ENCODE measurements at regions not wholly inside any gene's neighbourhood (a gene's known extent, or its start where the extent isn't known, plus 50 kb on each side); places are given as distances from the start of the nearest gene placed in this dataset.

- TF ChIP-seq, protein P1, sequence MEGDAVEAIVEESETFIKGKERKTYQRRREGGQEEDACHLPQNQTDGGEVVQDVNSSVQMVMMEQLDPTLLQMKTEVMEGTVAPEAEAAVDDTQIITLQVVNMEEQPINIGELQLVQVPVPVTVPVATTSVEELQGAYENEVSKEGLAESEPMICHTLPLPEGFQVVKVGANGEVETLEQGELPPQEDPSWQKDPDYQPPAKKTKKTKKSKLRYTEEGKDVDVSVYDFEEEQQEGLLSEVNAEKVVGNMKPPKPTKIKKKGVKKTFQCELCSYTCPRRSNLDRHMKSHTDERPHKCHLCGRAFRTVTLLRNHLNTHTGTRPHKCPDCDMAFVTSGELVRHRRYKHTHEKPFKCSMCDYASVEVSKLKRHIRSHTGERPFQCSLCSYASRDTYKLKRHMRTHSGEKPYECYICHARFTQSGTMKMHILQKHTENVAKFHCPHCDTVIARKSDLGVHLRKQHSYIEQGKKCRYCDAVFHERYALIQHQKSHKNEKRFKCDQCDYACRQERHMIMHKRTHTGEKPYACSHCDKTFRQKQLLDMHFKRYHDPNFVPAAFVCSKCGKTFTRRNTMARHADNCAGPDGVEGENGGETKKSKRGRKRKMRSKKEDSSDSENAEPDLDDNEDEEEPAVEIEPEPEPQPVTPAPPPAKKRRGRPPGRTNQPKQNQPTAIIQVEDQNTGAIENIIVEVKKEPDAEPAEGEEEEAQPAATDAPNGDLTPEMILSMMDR (IDR thresholded peaks at IDR 0.05; ENCODE audit: extremely low read depth, low read depth, low read length), result no peak
- H3K36me3 ChIP-seq (ENCODE audit: insufficient read depth, low read length), result no peaks in the 10 kb centered on the region
- H3K27me3 ChIP-seq (ENCODE audit: insufficient read depth, low read length), result no peaks in the 10 kb centered on the region
- H3K9me3 ChIP-seq (ENCODE audit: low read depth, low read length), result no peaks in the 10 kb centered on the region
- no peak overlapping the region for H3K4me2 ChIP-seq (ENCODE audit: insufficient read depth, low read length)
- no peak for DNase-seq (ENCODE audit: insufficient read length, low spot score, missing footprints)
- no peaks in the 10 kb centered on the region for H3K79me2 ChIP-seq (ENCODE audit: insufficient read depth, low read length)
- H3K4me1 ChIP-seq (ENCODE audit: insufficient read depth, low read length), result no peaks in the 10 kb centered on the region
- no peak overlapping the region for H3K27ac ChIP-seq (ENCODE audit: low read depth, low read length)
- H3K4me3 ChIP-seq (ENCODE audit: insufficient read depth, low read length), result no peak overlapping the region
- H2AFZ ChIP-seq (ENCODE audit: low read length), result no peak overlapping the region
- no peaks in the 10 kb centered on the region for H4K20me1 ChIP-seq (ENCODE audit: insufficient read depth, low read length)
These were observed 355.1 kb downstream of the ALG10 start for GRCh38 chr12:34377243-34378035.

- Histone ChIP-seq H3K27ac (ENCODE audit: low read depth, low read length) (no peak overlapping the region), H3K36me3 (ENCODE audit: insufficient read depth, low read length) (no peaks in the 10 kb centered on the region), H2AFZ (ENCODE audit: low read length) (no peak overlapping the region), H3K4me3 (ENCODE audit: insufficient read depth, low read length) (no peak overlapping the region), H3K27me3 (ENCODE audit: insufficient read depth, low read length) (no peaks in the 10 kb centered on the region), H3K4me2 (ENCODE audit: insufficient read depth, low read length) (no peak overlapping the region), H3K9me3 (ENCODE audit: low read depth, low read length) (no peaks in the 10 kb centered on the region), H3K4me1 (ENCODE audit: insufficient read depth, low read length) (no peaks in the 10 kb centered on the region), H3K79me2 (ENCODE audit: insufficient read depth, low read length) (no peaks in the 10 kb centered on the region), H4K20me1 (ENCODE audit: insufficient read depth, low read length) (no peaks in the 10 kb centered on the region)
- no peak for DNase-seq (ENCODE audit: insufficient read length, low spot score, missing footprints)
- TF ChIP-seq, protein P1 (IDR thresholded peaks at IDR 0.05; ENCODE audit: extremely low read depth, low read depth, low read length), result no peak
These were observed 356.8 kb downstream of the ALG10 start for GRCh38 chr12:34379142-34379541.

DNA sequence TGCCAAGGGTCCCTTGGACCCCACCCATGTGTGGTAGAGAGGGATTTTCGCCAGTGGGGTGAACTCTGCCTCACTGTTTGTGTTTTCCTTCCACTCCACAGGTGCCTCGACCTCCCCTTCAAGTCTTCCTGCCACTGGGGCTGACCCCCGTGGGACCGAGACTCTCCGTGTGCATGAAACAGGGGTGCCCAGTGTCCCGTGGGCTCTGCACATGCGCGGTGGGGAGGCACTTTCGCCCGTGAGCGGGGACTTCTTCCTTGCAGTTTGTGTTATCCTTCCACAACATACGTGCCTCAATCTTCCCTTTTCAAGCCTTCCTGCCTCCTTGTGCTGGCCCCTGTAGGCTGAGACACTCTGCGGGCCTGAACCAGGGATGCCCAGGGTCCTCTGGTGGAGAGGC is 362.4 kb downstream of the ALG10 start:
- no peak overlapping the region for H3K4me2 ChIP-seq (ENCODE audit: insufficient read depth, low read length)
- H4K20me1 ChIP-seq (ENCODE audit: insufficient read depth, low read length), result no peaks in the 10 kb centered on the region
- TF ChIP-seq, protein P1 (IDR thresholded peaks at IDR 0.05; ENCODE audit: extremely low read depth, low read depth, low read length), result no peak
- H2AFZ ChIP-seq (ENCODE audit: low read length), result no peak overlapping the region
- H3K4me3 ChIP-seq (ENCODE audit: insufficient read depth, low read length), result no peak overlapping the region
- no peak overlapping the region for H3K27ac ChIP-seq (ENCODE audit: low read depth, low read length)
- no peaks in the 10 kb centered on the region for H3K36me3 ChIP-seq (ENCODE audit: insufficient read depth, low read length)
- H3K9me3 ChIP-seq (ENCODE audit: low read depth, low read length), result no peaks in the 10 kb centered on the region
- H3K79me2 ChIP-seq (ENCODE audit: insufficient read depth, low read length), result no peaks in the 10 kb centered on the region
- no peaks in the 10 kb centered on the region for H3K27me3 ChIP-seq (ENCODE audit: insufficient read depth, low read length)
- H3K4me1 ChIP-seq (ENCODE audit: insufficient read depth, low read length), result no peaks in the 10 kb centered on the region
- DNase-seq (ENCODE audit: insufficient read length, low spot score, missing footprints), result peak; percentile 60

DNA sequence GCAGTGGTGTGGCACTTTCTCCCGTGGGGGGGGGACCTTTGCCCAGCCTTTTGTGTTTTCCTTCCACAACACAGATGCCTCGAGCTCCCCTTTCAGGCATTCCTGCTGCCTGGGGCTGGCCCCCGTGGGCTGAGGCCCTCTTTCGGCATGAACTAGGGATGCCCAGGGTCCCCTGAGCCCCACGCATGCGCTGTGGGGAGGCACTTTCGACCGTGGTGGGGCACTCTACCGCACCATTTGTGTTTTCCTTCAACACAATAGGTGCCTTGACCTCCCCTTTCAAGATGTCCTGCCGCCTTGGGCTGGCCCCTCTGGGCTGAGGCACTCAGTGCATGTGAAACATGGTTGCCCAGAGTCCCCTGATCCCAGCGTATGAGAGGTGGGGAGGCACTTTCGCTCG is 363.7 kb downstream of the ALG10 start:
- peak; percentile 19 for DNase-seq (ENCODE audit: insufficient read length, low spot score, missing footprints)
- Histone ChIP-seq H3K4me1 (ENCODE audit: insufficient read depth, low read length) (no peaks in the 10 kb centered on the region), H2AFZ (ENCODE audit: low read length) (no peak overlapping the region), H3K4me3 (ENCODE audit: insufficient read depth, low read length) (no peak overlapping the region), H3K4me2 (ENCODE audit: insufficient read depth, low read length) (no peak overlapping the region), H3K9me3 (ENCODE audit: low read depth, low read length) (no peaks in the 10 kb centered on the region), H3K79me2 (ENCODE audit: insufficient read depth, low read length) (no peaks in the 10 kb centered on the region), H3K27ac (ENCODE audit: low read depth, low read length) (no peak overlapping the region), H3K36me3 (ENCODE audit: insufficient read depth, low read length) (no peaks in the 10 kb centered on the region), H4K20me1 (ENCODE audit: insufficient read depth, low read length) (no peaks in the 10 kb centered on the region), H3K27me3 (ENCODE audit: insufficient read depth, low read length) (no peaks in the 10 kb centered on the region)
- TF ChIP-seq, protein P1 (IDR thresholded peaks at IDR 0.05; ENCODE audit: extremely low read depth, low read depth, low read length), result no peak
